ENCODE measurements at regions not wholly inside any gene's neighbourhood (a gene's known extent, or its start where the extent isn't known, plus 50 kb on each side); places are given as distances from the start of the nearest gene placed in this dataset.

DNA sequence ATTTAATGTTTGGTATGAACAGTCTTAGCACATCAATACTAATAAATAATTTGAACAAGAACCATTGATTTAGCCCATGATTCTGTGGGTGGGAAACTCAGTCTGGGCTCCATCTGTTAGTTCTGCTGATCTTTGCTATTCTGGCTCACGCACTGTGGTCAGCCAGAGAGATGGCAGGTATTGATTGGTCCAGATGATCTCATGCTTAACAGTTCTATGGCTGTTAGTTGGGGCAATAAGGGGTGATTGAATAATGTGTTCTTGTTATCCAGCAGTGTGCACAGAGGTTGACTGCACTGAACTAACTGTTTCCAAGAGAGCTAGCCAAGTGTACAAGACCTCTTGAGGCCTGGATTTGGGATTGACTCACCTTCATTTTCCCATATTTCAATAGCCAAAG, 824.3 kb downstream of the SEMA5A start:
- ChIA-PET POLR2A (ENCODE audit: partially characterized antibody) (no interaction called here), CTCF (ENCODE audit: partially characterized antibody) (no interaction called here)
- no peak overlapping the region for H3K4ac ChIP-seq (replicated peaks; ENCODE audit: insufficient read length, low read depth, low read length)
- no peak overlapping the region for H3K14ac ChIP-seq (ENCODE audit: insufficient read length)
- no peak overlapping the region for H2BK120ac ChIP-seq (replicated peaks; ENCODE audit: low read depth, low read length)
- no peak overlapping the region for H4K5ac ChIP-seq (ENCODE audit: insufficient read length, low read depth, low read length)
- H3K27me3 ChIP-seq (replicated peaks in 1 of 4; ENCODE audit: control insufficient read depth in 3 of 4, extremely low read depth in 1 of 4, insufficient read depth in 3 of 4, low read length in 3 of 4): no peaks in the 10 kb centered on the region
- no peak overlapping the region for H3K18ac ChIP-seq (ENCODE audit: extremely low read depth, low read length)
- H2AFZ ChIP-seq (ENCODE audit: low read length): no peak overlapping the region
- 92% methylated on average over 1 of the region's 1 CpG; no CpG with 5 or more reads in 1 of the 2 experiments for WGBS, 2 experiments (ENCODE audit: extremely low coverage in 1 of 2, insufficient coverage in 1 of 2, insufficient read length in 1 of 2, insufficient replicate concordance in 2 of 2, low coverage in 1 of 2, low lambda C conversion rate in 2 of 2, missing lambda C conversion rate in 1 of 2)
- no peaks in the 10 kb centered on the region for H3K79me2 ChIP-seq (ENCODE audit: control insufficient read depth in 1 of 2, insufficient read depth in 2 of 2, low read length in 2 of 2)
- H2BK5ac ChIP-seq (ENCODE audit: low read depth, low read length): no peak overlapping the region
- no peak overlapping the region for H3K4me2 ChIP-seq (ENCODE audit: insufficient read depth in 1 of 2, low read depth in 2 of 2, low read length in 2 of 2)
- no peak overlapping the region for H2AK5ac ChIP-seq (ENCODE audit: low read depth, low read length)
- no peaks in the 10 kb centered on the region for H3K4me1 ChIP-seq (replicated peaks in 1 of 4; ENCODE audit: control insufficient read depth in 3 of 4, insufficient read depth in 4 of 4, low read length in 3 of 4)
- no peaks in the 10 kb centered on the region for H3K79me1 ChIP-seq (ENCODE audit: low read depth, low read length)
- H3K56ac ChIP-seq (replicated peaks; ENCODE audit: insufficient read length, low read depth, low read length): no peak overlapping the region
- H3K9ac ChIP-seq (replicated peaks in 1 of 4; ENCODE audit: extremely low read depth in 1 of 4, low read depth in 3 of 4, low read length in 3 of 4): no peak overlapping the region
- DNase-seq (ENCODE audit: low read depth in 1 of 2, low spot score in 2 of 2) (no peak), FAIRE-seq (no peak)
- no peak overlapping the region for H2BK20ac ChIP-seq (ENCODE audit: low read length)
- no peak overlapping the region for H3K23ac ChIP-seq (ENCODE audit: insufficient read length)
- H4K8ac ChIP-seq (ENCODE audit: extremely low read depth, insufficient read depth, low read length): no peak overlapping the region
- H3K27ac ChIP-seq (ENCODE audit: low read depth, low read length): no peak overlapping the region
- no peak overlapping the region for H4K91ac ChIP-seq (replicated peaks; ENCODE audit: insufficient read length, low read length)
- no peak overlapping the region for H2BK15ac ChIP-seq (ENCODE audit: low read length)
- no peaks in the 10 kb centered on the region for H3K36me3 ChIP-seq (ENCODE audit: control insufficient read depth in 2 of 4, insufficient read depth in 4 of 4, low read length in 3 of 4)
- H3K23me2 ChIP-seq (ENCODE audit: low read depth, low read length): no peaks in the 10 kb centered on the region
- no peak overlapping the region for H3K4me3 ChIP-seq (ENCODE audit: extremely low read depth in 1 of 4, insufficient read depth in 2 of 4, low read depth in 3 of 4, low read length in 4 of 4)
- no peaks in the 10 kb centered on the region for H4K20me1 ChIP-seq (replicated peaks in 1 of 2; ENCODE audit: control insufficient read depth in 1 of 2, insufficient read depth in 2 of 2, low read length in 2 of 2)
- H2BK12ac ChIP-seq (ENCODE audit: low read depth, low read length): no peak overlapping the region
- no peak for TF ChIP-seq POLR2A (IDR thresholded peaks at IDR 0.05; ENCODE audit: control extremely low read depth in 1 of 2, low read depth in 2 of 2, low read length in 2 of 2)
- H3K9me3 ChIP-seq (ENCODE audit: insufficient read depth in 2 of 2, low read depth in 1 of 2, low read length in 1 of 2): no peaks in the 10 kb centered on the region

All from H1 (cell line).